Activated T-cell treated with anti-CD3 and anti-CD28 coated beads, Interleukin-2, amount 50 U/mL, for 4 hours (primary cell): ENCODE measurements at regions not wholly inside any gene's neighbourhood (a gene's known extent, or its start where the extent isn't known, plus 50 kb on each side); places are given as distances from the start of the nearest gene placed in this dataset.
A peak's percentile ranks its signal among the peaks of the same experiment; 100 is the strongest.

Experiments
- ATAC-seq, 2 donors: fragments of 200-7000 bp; cut with Tn5 transposase; one replicate each; pipeline ENCODE4 v1.10.0; 2021
- DNase-seq: peaks from one replicate; pipeline ENCODE4 v3.0.0-alpha.2; 2020
- H3K27me3 Mint-ChIP-seq: one replicate; pipeline ENCODE4 v1.8.0; 2021; ENCODE audit warnings: low read depth, mixed read lengths
- H3K36me3 Mint-ChIP-seq: one replicate; pipeline ENCODE4 v1.8.0; 2022; ENCODE audit warnings: mixed read lengths; ENCODE audit not compliant: insufficient read depth
- H3K4me1 Mint-ChIP-seq: one replicate; pipeline ENCODE4 v1.8.0; 2021; ENCODE audit warnings: low read depth, mixed read lengths
- H3K4me3 Mint-ChIP-seq: one replicate; pipeline ENCODE4 v1.8.0; 2021; ENCODE audit warnings: mild to moderate bottlenecking, moderate library complexity, mixed read lengths
- H3K9me3 Mint-ChIP-seq: one replicate; pipeline ENCODE4 v1.8.0; 2021; ENCODE audit warnings: mixed read lengths

DNA sequence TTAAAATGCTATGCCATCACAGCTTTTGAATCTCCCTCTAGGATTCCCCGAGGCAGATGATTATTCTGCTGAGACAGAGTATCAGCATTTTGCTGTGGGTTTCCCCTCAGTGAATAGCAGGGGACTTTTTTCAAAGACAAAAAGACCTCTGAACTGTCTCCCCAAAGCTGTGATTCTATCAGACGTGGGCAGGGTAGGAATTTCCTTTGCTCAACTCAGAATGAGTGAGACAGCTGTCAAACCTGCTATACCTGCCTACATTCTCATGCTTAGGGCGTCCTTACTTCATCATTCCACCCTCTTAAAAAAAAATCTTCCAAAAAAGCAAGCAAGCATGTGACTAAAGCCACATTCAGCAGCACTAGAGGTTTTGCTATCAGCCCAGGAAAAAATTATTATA, 147.6 kb upstream of the FAM83B start:
- Mint-ChIP-seq H3K4me3 (no peak overlapping the region), H3K36me3 (no peaks in the 10 kb centered on the region), H3K27me3 (no peaks in the 10 kb centered on the region), H3K9me3 (no peaks in the 10 kb centered on the region), H3K4me1 (no peaks in the 10 kb centered on the region)
- ATAC-seq, result no peak
- no peak for DNase-seq

DNA sequence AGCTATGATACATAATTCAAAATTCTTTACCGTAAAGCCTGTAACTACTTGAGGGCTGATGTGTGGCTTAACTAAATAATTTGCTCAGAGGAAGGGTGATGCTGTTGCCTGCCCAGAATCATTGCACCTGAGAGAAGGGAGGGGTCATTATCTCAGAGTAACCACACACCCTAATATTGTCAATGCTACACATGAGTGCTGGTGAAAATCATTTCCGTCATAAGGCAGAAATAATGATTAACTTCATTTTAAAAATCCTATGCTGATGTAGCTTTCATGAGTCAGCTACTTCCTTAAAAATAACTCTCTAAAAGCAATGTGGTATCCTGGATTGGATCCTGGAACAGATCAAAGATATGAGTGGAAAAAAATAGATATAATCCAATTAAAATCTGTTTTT, 146.4 kb upstream of the FAM83B start:
- H3K4me3 Mint-ChIP-seq, result no peak overlapping the region
- H3K9me3 Mint-ChIP-seq, result no peaks in the 10 kb centered on the region
- no peaks in the 10 kb centered on the region for H3K36me3 Mint-ChIP-seq
- DNase-seq (no peak), ATAC-seq (no peak)
- H3K27me3 Mint-ChIP-seq, result no peaks in the 10 kb centered on the region
- H3K4me1 Mint-ChIP-seq, result no peaks in the 10 kb centered on the region

DNA sequence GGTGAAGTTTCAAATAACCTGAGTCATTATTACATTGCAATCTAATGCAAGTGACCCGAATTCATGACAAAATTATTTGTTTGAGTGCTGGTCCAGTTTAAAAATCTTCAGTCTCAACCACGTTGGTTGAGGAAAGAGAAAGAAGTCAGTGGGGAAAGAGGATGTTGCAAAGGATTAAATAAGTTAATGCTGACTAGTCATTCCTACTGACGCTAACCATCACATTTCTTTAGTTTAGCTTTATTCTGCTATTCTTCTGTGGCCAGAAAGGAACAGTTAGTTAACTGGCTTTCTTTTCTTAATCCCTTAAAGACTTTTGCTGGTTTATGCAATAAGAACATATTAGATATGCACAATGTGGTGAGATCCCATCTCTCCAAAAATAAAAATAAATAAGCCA, 143.8 kb upstream of the FAM83B start:
- Mint-ChIP-seq H3K36me3 (no peaks in the 10 kb centered on the region), H3K4me1 (no peaks in the 10 kb centered on the region), H3K27me3 (no peaks in the 10 kb centered on the region), H3K9me3 (no peaks in the 10 kb centered on the region), H3K4me3 (no peak overlapping the region)
- no peak for ATAC-seq
- DNase-seq, result no peak

DNA sequence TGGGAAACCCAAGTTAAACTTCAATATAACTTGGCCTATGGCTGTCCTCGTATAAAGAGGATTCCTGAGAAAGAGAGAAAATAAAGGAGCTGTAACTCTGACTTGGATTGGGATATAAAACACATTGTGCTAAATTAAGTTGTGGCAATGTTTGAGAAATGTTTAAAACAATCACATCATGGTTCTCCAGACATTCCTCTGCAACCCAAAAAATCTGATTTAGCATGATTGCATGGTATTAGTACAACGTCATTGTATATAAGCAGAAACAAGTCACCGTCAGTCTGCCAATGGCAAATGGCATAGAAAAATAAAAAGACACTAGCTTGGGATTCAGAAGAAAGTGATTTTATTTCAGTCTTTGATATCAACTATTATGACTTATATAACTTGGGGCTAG, 140.2 kb upstream of the FAM83B start:
- peaks cover 4% of the 10 kb centered on the region for H3K9me3 Mint-ChIP-seq

DNA sequence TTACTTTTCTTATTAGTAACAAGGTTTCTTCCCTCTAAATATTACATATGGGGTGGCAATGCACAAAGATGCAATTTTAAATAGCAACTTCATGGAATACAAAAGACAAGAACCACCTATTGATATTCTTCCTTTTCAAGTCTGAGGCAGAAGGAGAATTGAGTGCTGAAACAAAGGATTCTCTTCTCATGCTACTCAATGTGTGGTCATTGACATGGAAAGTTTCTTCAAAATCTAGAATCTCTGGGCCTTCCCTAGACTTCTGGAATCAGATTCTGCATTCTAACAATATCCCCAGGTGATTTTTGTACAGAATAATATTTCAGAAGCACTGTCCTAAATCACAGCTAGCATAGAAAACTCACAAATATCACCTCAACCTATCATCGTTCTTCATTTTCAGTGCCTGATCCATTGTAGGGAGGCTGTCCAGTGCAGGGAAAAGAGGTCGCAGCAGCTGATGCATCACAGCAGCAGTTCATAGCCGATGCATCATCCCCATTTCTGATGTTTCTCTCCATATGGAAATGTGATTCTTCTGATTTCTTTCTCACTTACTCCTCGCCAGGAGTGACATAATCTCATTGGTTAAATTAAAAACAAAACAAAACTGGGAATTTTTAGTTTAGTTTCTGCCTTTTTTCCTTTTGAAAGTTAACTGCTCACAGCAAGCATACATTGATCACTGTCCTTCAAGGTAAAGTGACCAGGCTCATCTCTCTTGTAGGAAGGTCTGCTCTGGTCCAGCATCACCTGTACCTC, 139.5 kb upstream of the FAM83B start:
- H3K9me3 Mint-ChIP-seq, result peaks cover 4% of the 10 kb centered on the region
- ATAC-seq (no peak), DNase-seq (no peak)
- no peak overlapping the region for H3K4me3 Mint-ChIP-seq
- no peaks in the 10 kb centered on the region for H3K4me1 Mint-ChIP-seq
- H3K36me3 Mint-ChIP-seq, result no peaks in the 10 kb centered on the region
- no peaks in the 10 kb centered on the region for H3K27me3 Mint-ChIP-seq

More for the DNA sequence above, 140.2 kb upstream of the FAM83B start:
- Mint-ChIP-seq H3K4me3 (no peak overlapping the region), H3K4me1 (no peaks in the 10 kb centered on the region), H3K36me3 (no peaks in the 10 kb centered on the region), H3K27me3 (no peaks in the 10 kb centered on the region)
- ATAC-seq (no peak), DNase-seq (no peak)

DNA sequence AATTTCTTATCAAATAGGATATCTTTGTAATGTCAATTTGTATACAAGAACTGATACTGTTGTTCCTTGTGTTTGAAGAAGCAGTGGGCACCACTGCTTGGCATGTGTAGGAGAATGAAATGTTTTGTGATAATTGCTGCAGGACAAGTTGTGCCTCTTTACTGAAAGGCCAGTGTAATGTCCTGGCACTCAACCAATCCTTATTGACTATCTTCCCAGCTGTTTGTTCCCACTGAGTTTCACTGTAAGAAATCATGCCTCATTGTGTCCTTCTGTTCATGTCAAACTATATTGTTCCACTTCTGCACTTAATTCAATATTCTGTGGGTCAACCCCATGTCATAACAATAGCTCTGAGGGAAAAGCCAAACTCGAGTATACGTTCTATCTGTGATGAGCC, 136.1 kb upstream of the FAM83B start:
- H3K9me3 Mint-ChIP-seq, result peaks cover 4% of the 10 kb centered on the region
- H3K4me1 Mint-ChIP-seq, result no peaks in the 10 kb centered on the region
- no peaks in the 10 kb centered on the region for H3K27me3 Mint-ChIP-seq
- ATAC-seq (no peak), DNase-seq (no peak)
- H3K36me3 Mint-ChIP-seq, result no peaks in the 10 kb centered on the region
- no peak overlapping the region for H3K4me3 Mint-ChIP-seq

DNA sequence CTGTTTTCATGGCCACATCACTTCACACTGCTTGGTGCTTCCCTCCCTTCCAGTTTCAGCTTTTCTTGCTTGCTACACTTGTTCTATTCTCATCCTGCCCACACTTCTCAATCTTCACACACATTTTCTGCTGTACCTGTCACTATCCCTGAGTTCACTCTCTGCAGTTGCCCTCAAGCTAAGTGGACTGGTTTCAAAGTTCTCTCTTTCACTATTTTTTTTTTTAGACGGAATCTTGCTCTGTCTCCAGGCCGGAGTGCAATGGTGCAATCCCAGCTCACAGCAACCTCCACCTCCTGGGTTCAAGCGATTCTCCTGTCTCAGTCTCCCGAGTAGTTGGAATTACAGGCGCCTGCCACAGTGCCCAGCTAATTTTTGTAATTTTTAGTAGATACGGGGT, 130.6 kb upstream of the FAM83B start:
- no peaks in the 10 kb centered on the region for H3K36me3 Mint-ChIP-seq
- no peak overlapping the region for H3K4me3 Mint-ChIP-seq
- ATAC-seq (no peak), DNase-seq (no peak)
- no peaks in the 10 kb centered on the region for H3K4me1 Mint-ChIP-seq
- no peaks in the 10 kb centered on the region for H3K9me3 Mint-ChIP-seq
- no peaks in the 10 kb centered on the region for H3K27me3 Mint-ChIP-seq

DNA sequence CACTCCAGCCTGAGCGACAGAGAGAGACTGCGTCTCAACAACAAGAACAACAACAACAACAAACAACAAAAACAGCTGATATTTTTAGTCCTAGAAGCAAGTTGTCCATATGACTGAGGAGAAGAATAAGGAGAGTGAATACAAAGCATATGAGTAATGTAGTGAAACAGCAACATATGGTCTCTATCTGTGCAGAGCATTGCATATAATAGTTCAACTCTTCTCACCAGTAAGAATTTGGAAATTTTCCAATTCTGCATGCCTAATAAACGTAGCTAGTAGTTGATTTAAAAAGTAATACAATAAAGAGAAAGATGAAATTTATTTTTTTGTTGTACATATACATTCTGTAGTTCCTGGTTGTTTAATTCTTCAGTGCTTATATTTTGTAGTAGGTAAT, 129.7 kb upstream of the FAM83B start:
- Mint-ChIP-seq H3K27me3 (no peaks in the 10 kb centered on the region), H3K36me3 (no peaks in the 10 kb centered on the region), H3K9me3 (no peaks in the 10 kb centered on the region), H3K4me1 (no peaks in the 10 kb centered on the region), H3K4me3 (no peak overlapping the region)
- DNase-seq (no peak), ATAC-seq (no peak)

DNA sequence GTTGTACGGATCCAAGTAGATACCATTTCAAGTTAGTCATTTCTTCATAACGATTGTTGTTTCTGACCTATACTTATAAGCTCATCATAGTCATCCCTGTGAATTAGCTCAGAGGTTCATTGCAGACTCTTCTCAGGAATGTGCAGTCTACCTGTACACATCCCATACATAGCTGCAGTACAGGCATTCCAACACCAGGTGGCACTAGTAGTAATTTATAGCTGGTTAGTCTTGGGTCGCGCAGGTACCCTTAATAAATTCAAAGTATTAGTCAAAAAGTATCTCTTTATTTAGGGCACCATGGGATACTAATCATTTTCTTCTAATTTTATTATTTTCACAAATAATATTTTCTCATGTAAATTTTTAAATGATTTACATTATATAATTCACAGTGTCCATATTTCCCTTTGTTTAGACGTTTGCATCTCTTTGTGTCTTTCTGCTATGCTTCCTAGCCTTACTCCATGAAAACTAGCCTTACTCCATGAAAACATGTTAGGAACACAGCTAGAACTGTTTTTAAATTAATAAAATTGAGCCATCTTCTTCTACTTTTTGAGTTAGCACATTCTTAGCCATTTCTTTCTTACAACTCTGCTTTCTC, 128.6 kb upstream of the FAM83B start:
- H3K9me3 Mint-ChIP-seq, result no peaks in the 10 kb centered on the region
- ATAC-seq (peak in 1 of 2 donors; percentile 57), DNase-seq (peak; percentile 10)
- no peaks in the 10 kb centered on the region for H3K4me1 Mint-ChIP-seq
- no peaks in the 10 kb centered on the region for H3K27me3 Mint-ChIP-seq
- no peak overlapping the region for H3K4me3 Mint-ChIP-seq
- no peaks in the 10 kb centered on the region for H3K36me3 Mint-ChIP-seq

DNA sequence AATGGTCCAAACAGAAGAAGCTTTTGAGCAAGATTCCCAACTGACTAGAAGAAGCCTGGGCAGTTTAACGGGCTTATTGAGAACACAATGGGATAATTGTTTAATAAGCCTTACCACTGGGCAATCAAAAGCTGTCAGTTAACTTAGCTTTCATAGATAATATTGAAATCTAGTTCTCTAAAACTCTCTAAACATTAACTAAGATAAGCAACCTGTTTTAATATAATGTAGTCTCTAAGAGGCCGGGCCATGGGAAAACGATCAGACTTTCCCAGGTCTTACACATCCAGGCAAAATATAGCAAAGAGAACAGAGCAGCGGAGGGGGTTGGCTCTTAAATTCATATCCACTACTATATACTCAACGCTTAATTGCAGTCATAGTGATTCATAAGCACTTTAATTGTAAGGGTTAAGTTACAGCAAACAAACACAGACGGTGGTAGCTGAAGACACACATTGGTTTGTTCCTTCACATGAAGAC, 128.0 kb upstream of the FAM83B start:
- no peaks in the 10 kb centered on the region for H3K36me3 Mint-ChIP-seq
- H3K9me3 Mint-ChIP-seq, result no peaks in the 10 kb centered on the region
- DNase-seq (no peak), ATAC-seq (no peak)
- H3K4me3 Mint-ChIP-seq, result no peak overlapping the region
- H3K27me3 Mint-ChIP-seq, result no peaks in the 10 kb centered on the region
- H3K4me1 Mint-ChIP-seq, result no peaks in the 10 kb centered on the region

DNA sequence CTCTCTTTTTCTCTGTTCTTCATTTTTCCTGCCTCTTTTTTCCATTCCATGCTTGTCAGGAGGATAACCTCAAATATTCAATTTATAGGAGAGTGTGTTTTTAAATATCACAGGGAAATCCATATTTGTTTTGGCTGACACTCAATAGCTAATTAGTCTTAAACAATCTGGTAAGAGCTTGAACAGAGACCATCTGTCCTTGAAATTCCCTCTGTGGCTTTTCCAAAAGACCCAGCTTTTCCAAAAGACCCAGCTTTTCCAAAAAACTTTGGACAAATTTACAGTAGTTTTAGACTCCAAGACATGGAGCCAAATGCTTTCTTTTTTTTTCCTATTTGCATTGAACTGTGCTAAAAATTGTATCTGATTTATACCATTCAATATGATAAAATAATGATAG, 127.4 kb upstream of the FAM83B start:
- Mint-ChIP-seq H3K4me3 (no peak overlapping the region), H3K27me3 (no peaks in the 10 kb centered on the region), H3K4me1 (no peaks in the 10 kb centered on the region), H3K36me3 (no peaks in the 10 kb centered on the region), H3K9me3 (no peaks in the 10 kb centered on the region)
- ATAC-seq (no peak), DNase-seq (no peak)

DNA sequence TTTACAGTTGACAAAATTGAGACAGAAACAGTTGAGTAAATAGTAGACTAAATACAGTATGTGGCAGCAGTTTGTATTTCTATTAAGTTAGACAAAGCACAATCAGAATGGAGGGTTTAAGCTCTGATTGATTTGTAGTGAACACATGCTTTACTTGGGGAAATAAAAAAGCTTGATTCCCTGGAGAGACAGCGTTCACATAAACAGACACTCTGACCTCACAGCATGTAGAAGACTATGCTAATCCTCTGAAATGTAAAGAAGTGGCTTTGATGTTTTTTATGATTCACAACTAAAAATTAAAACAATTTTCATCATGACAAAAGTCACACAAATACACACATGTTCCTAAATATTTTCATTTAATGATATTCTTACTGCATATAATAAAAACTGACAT, 126.9 kb upstream of the FAM83B start:
- ATAC-seq (no peak), DNase-seq (no peak)
- no peaks in the 10 kb centered on the region for H3K36me3 Mint-ChIP-seq
- H3K9me3 Mint-ChIP-seq, result no peaks in the 10 kb centered on the region
- no peaks in the 10 kb centered on the region for H3K27me3 Mint-ChIP-seq
- no peaks in the 10 kb centered on the region for H3K4me1 Mint-ChIP-seq
- no peak overlapping the region for H3K4me3 Mint-ChIP-seq

DNA sequence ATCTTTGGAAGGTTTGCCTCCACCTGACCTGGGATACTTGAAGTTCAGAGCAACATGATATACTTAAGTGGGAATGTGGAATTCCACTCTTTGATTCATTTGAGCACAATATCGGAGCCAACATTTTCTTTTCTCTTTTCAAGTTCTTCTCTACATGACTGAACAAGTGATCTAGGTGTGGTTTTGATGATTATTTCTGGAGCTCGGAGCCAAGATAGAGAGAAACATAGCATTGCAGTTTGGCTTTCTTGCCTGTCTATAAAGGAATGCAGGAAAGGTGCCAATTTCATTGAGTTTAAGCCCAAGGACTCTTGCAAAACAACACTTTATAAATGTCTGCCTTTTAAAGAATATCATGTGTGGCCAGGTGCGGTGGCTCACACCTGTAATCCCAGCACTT, 124.2 kb upstream of the FAM83B start:
- DNase-seq (no peak), ATAC-seq (no peak)
- Mint-ChIP-seq H3K36me3 (no peaks in the 10 kb centered on the region), H3K27me3 (no peaks in the 10 kb centered on the region), H3K9me3 (no peaks in the 10 kb centered on the region), H3K4me3 (no peak overlapping the region), H3K4me1 (no peaks in the 10 kb centered on the region)

DNA sequence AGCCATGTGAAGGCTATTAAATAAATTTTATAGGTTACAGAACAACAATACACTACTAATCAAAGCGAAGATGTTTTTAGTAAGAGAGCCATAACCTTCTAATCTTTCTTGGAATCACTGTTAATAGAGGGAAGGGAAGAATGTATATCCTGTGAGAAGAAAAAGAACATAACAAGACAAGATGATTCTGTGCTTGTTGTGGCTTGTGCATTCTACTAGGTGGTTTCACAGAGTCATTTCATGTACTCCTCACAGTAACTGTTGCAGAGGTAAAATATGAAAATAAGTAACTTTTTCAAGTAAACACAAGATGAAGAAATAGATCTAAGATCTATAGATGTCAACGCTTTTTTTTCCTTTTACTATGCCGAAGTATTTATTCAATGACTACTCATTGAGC, 116.9 kb upstream of the FAM83B start:
- H3K36me3 Mint-ChIP-seq, result no peaks in the 10 kb centered on the region
- H3K9me3 Mint-ChIP-seq, result peaks cover 10% of the 10 kb centered on the region
- ATAC-seq (no peak), DNase-seq (no peak)
- no peaks in the 10 kb centered on the region for H3K4me1 Mint-ChIP-seq
- no peak overlapping the region for H3K4me3 Mint-ChIP-seq
- H3K27me3 Mint-ChIP-seq, result no peaks in the 10 kb centered on the region
